GM23338 (cell line): ENCODE measurements at regions not wholly inside any gene's neighbourhood (a gene's known extent, or its start where the extent isn't known, plus 50 kb on each side); places are given as distances from the start of the nearest gene placed in this dataset.
A peak's percentile ranks its signal among the peaks of the same experiment; 100 is the strongest.

Experiments
- ATAC-seq: fragments of 200-7000 bp; cut with Tn5 transposase; 3 replicates; pipeline ENCODE4 v1.9.1; 2020
- DNase-seq: peaks from one replicate; pipeline ENCODE4 v3.0.0-alpha.2; 2015; ENCODE audit warnings: low spot score
- H2AFZ ChIP-seq: fragments of 200-600 bp; sonication (generic); 2 replicates; pipeline ENCODE4 v1.8.0; 2016; ENCODE audit warnings: antibody characterized with exemption, mild to moderate bottlenecking, moderate library complexity
- H3F3A ChIP-seq: fragments of 200-600 bp; sonication (generic); replicated peaks from 2 replicates; pipeline ENCODE4 v1.8.0; 2017; ENCODE audit warnings: antibody characterized with exemption, mixed run types, low read depth
- H3K27ac ChIP-seq: fragments of 200-600 bp; sonication (generic); 2 replicates; pipeline ENCODE4 v1.6.1; 2016; ENCODE audit warnings: low read depth
- H3K27me3 ChIP-seq: fragments of 200-600 bp; sonication (generic); 2 replicates; pipeline ENCODE4 v1.8.0; 2016; ENCODE audit warnings: mild to moderate bottlenecking, mixed run types, moderate library complexity; ENCODE audit not compliant: insufficient read depth
- H3K36me3 ChIP-seq: fragments of 200-600 bp; sonication (generic); 2 replicates; pipeline ENCODE4 v1.8.0; 2016; ENCODE audit warnings: mild to moderate bottlenecking; ENCODE audit not compliant: insufficient read depth
- H3K4me1 ChIP-seq: fragments of 200-600 bp; sonication (generic); 2 replicates; pipeline ENCODE4 v1.8.0; 2016; ENCODE audit warnings: mild to moderate bottlenecking, moderate library complexity; ENCODE audit not compliant: insufficient read depth
- H3K4me2 ChIP-seq: fragments of 200-600 bp; sonication (generic); 2 replicates; pipeline ENCODE4 v1.7.1; 2017; ENCODE audit warnings: mixed run types
- H3K4me3 ChIP-seq: fragments of 200-600 bp; sonication (generic); 2 replicates; pipeline ENCODE4 v1.6.1; 2016; ENCODE audit warnings: mixed run types
- H3K79me2 ChIP-seq: fragments of 200-600 bp; sonication (generic); replicated peaks from 2 replicates; pipeline ENCODE4 v1.8.0; 2017; ENCODE audit warnings: mild to moderate bottlenecking; ENCODE audit not compliant: insufficient read depth
- H3K9me2 ChIP-seq: fragments of 200-600 bp; sonication (generic); 2 replicates; pipeline ENCODE4 v1.8.0; 2017; ENCODE audit not compliant: insufficient read depth
- H4K20me1 ChIP-seq: fragments of 200-600 bp; sonication (generic); replicated peaks from 2 replicates; pipeline ENCODE4 v1.8.0; 2017; ENCODE audit warnings: mild to moderate bottlenecking; ENCODE audit not compliant: insufficient read depth
- H3K27ac Mint-ChIP-seq: 2 replicates; pipeline ENCODE4 v1.8.0; 2020; ENCODE audit warnings: inconsistent platforms, mild to moderate bottlenecking, moderate library complexity, mixed read lengths
- H3K27me3 Mint-ChIP-seq: 3 replicates; pipeline ENCODE4 v1.8.0; 2022; ENCODE audit warnings: low read depth, mild to moderate bottlenecking, moderate library complexity, mixed read lengths, inconsistent platforms; ENCODE audit not compliant: insufficient read depth, poor library complexity
- H3K36me3 Mint-ChIP-seq: 3 replicates; pipeline ENCODE4 v1.8.0; 2021; ENCODE audit warnings: low read depth, mild to moderate bottlenecking, inconsistent platforms, moderate library complexity, mixed read lengths
- H3K4me1 Mint-ChIP-seq: 3 replicates; pipeline ENCODE4 v1.8.0; 2020; ENCODE audit warnings: mild to moderate bottlenecking, inconsistent platforms, mixed read lengths
- H3K4me3 Mint-ChIP-seq: 3 replicates; pipeline ENCODE4 v1.8.0; 2021; ENCODE audit warnings: moderate library complexity, mild to moderate bottlenecking, inconsistent platforms, mixed read lengths
- H3K9me3 Mint-ChIP-seq: 3 replicates; pipeline ENCODE4 v1.8.0; 2020; ENCODE audit warnings: moderate library complexity, mild to moderate bottlenecking, inconsistent platforms, mixed read lengths
- CREB1 ChIP-seq: fragments of 250-450 bp; sonication (Bioruptor Pico); IDR thresholded peaks from 2 replicates; pipeline ENCODE4 v1.5.0; 2020; ENCODE audit warnings: low read depth, mild to moderate bottlenecking, moderate library complexity
- EZH2 ChIP-seq: fragments of 200-600 bp; sonication (generic); IDR thresholded peaks from one replicate; pipeline ENCODE4 v1.8.0; 2017; ENCODE audit warnings: antibody characterized with exemption, mild to moderate bottlenecking, low read depth; ENCODE audit not compliant: unreplicated experiment
- EZH2phosphoT487 ChIP-seq: fragments of 200-600 bp; sonication (generic); IDR thresholded peaks from one replicate; pipeline ENCODE4 v1.8.1; 2018; ENCODE audit warnings: antibody characterized with exemption; ENCODE audit not compliant: unreplicated experiment
- JUNB ChIP-seq: IDR thresholded peaks from one replicate; pipeline ENCODE4 v1.6.1; 2016; ENCODE audit warnings: antibody characterized with exemption; ENCODE audit not compliant: unreplicated experiment
- POLR2AphosphoS5 ChIP-seq: IDR thresholded peaks from 2 replicates; pipeline ENCODE4 v1.6.1; 2016; ENCODE audit warnings: antibody characterized with exemption, low read depth
- STAT1 ChIP-seq: IDR thresholded peaks from one replicate; pipeline ENCODE4 v1.6.1; 2016; ENCODE audit warnings: antibody characterized with exemption; ENCODE audit not compliant: unreplicated experiment
- ZNF114 ChIP-seq: fragments of 250-450 bp; sonication (Bioruptor Pico); IDR thresholded peaks from 2 replicates; pipeline ENCODE4 v1.5.0; 2020; ENCODE audit warnings: mild to moderate bottlenecking, moderate library complexity
- ZNF462 ChIP-seq: fragments of 250-450 bp; sonication (Bioruptor Pico); IDR thresholded peaks from 2 replicates; pipeline ENCODE4 v1.5.0; 2020; ENCODE audit warnings: mild to moderate bottlenecking, moderate library complexity
- TF ChIP-seq, protein P1 (sequence below), 2 experiments: fragments of 200-600 bp in 1 of 2; sonication (generic) in 1 of 2; conservative IDR thresholded peaks; 2 replicates each; pipeline versions ENCODE4 v1.5.1 to v1.6.1; 2016 to 2017; ENCODE audit warnings: antibody characterized with exemption in 2 of 2, low read depth in 2 of 2, mild to moderate bottlenecking in 2 of 2, moderate library complexity in 1 of 2
- TF ChIP-seq, protein P2 (sequence below): IDR thresholded peaks from 2 replicates; pipeline ENCODE4 v1.6.1; 2016; ENCODE audit warnings: antibody characterized with exemption

DNA sequence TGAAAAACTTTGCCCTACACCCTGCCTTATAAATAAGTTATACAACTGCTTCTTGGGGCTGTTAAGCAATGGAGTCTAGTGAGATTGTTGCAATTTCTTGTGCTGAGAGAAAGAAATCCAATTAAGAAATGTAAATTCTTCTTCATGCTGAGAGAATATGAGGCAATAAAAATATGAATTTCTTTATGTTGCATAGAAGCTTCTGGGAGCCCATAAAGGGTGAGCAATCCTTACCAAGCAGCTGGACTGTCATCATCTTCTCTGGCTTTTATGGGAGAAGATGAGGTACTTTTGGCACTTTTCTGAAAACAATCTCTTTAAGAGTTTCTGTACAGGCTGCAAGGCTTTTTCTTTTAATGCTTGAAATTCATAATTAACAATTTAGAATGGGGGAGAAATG lies 204.3 kb downstream of the DMRTA1 start:
- TF ChIP-seq POLR2AphosphoS5 (no peak), ZNF114 (CRISPR knock-in tag) (no peak), EZH2phosphoT487 (no peak), JUNB (no peak), CREB1 (CRISPR knock-in tag) (no peak)
- TF ChIP-seq, protein P1, sequence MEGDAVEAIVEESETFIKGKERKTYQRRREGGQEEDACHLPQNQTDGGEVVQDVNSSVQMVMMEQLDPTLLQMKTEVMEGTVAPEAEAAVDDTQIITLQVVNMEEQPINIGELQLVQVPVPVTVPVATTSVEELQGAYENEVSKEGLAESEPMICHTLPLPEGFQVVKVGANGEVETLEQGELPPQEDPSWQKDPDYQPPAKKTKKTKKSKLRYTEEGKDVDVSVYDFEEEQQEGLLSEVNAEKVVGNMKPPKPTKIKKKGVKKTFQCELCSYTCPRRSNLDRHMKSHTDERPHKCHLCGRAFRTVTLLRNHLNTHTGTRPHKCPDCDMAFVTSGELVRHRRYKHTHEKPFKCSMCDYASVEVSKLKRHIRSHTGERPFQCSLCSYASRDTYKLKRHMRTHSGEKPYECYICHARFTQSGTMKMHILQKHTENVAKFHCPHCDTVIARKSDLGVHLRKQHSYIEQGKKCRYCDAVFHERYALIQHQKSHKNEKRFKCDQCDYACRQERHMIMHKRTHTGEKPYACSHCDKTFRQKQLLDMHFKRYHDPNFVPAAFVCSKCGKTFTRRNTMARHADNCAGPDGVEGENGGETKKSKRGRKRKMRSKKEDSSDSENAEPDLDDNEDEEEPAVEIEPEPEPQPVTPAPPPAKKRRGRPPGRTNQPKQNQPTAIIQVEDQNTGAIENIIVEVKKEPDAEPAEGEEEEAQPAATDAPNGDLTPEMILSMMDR (conservative IDR thresholded peaks at IDR 0.05; ENCODE audit: low read depth in 2 of 2), result no peak
- TF ChIP-seq, protein P2, sequence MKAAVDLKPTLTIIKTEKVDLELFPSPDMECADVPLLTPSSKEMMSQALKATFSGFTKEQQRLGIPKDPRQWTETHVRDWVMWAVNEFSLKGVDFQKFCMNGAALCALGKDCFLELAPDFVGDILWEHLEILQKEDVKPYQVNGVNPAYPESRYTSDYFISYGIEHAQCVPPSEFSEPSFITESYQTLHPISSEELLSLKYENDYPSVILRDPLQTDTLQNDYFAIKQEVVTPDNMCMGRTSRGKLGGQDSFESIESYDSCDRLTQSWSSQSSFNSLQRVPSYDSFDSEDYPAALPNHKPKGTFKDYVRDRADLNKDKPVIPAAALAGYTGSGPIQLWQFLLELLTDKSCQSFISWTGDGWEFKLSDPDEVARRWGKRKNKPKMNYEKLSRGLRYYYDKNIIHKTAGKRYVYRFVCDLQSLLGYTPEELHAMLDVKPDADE, result no peak
- Histone ChIP-seq H3K4me2 (no peak overlapping the region), H3K27ac (no peak overlapping the region), H3K9me2 (no peaks in the 10 kb centered on the region), H3K4me1 (no peaks in the 10 kb centered on the region; the same call in 1 of the 2 replicates), H4K20me1 (no peaks in the 10 kb centered on the region), H3F3A (no peaks in the 10 kb centered on the region), H3K27me3 (no peaks in the 10 kb centered on the region), H2AFZ (peak overlapping the region; percentile 25; the same call in 1 of the 2 replicates), H3K4me3 (no peak overlapping the region), H3K36me3 (no peaks in the 10 kb centered on the region), H3K79me2 (no peaks in the 10 kb centered on the region)
- H3K4me1 Mint-ChIP-seq, result no peaks in the 10 kb centered on the region; the same call in 1 of the 3 replicates
- H3K4me3 Mint-ChIP-seq, result no peak overlapping the region
- no peak for DNase-seq
- no peak for ATAC-seq
- H3K9me3 Mint-ChIP-seq, result no peaks in the 10 kb centered on the region
- no peak overlapping the region for H3K27ac Mint-ChIP-seq
- no peaks in the 10 kb centered on the region for H3K27me3 Mint-ChIP-seq
- no peaks in the 10 kb centered on the region for H3K36me3 Mint-ChIP-seq

DNA sequence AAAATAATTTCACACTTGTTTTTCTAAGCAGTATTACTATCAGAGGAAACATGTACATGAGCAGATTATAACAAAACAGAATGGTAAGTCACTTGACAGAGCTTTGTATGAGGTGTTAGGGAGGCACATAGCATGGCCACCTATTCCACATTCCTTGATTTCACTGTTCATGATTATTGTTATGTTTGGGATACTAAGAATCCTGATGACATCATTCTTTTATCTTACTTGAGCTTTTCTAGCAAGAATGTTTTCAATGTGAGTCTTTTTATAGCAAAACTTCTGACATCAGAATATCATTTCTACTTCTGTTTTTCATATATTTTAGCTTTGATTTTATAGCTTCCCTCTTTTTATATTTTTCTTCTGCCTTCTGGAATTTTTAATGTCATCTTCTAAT lies 208.2 kb downstream of the DMRTA1 start:
- Histone ChIP-seq H2AFZ (no peak overlapping the region), H3F3A (no peaks in the 10 kb centered on the region), H3K4me1 (peaks cover 4% of the 10 kb centered on the region; the same call in 1 of the 2 replicates), H3K4me2 (no peak overlapping the region), H3K36me3 (no peaks in the 10 kb centered on the region), H4K20me1 (no peaks in the 10 kb centered on the region), H3K9me2 (no peaks in the 10 kb centered on the region; the same call in 1 of the 2 replicates), H3K27ac (no peak overlapping the region), H3K79me2 (no peaks in the 10 kb centered on the region), H3K27me3 (no peaks in the 10 kb centered on the region), H3K4me3 (no peak overlapping the region)
- Mint-ChIP-seq H3K4me1 (peaks cover 10% of the 10 kb centered on the region), H3K4me3 (no peak overlapping the region), H3K36me3 (no peaks in the 10 kb centered on the region), H3K27me3 (no peaks in the 10 kb centered on the region), H3K27ac (no peak overlapping the region), H3K9me3 (no peaks in the 10 kb centered on the region)
- DNase-seq, result no peak
- no peak for ATAC-seq
- TF ChIP-seq CREB1 (CRISPR knock-in tag) (no peak), ZNF114 (CRISPR knock-in tag) (no peak), EZH2 (no peak), ZNF462 (CRISPR knock-in tag) (no peak), STAT1 (no peak), JUNB (no peak)
- TF ChIP-seq, protein P1 (conservative IDR thresholded peaks at IDR 0.05; ENCODE audit: low read depth in 2 of 2), result no peak
